HG02571 (cell line): ENCODE measurements at regions not wholly inside any gene's neighbourhood (a gene's known extent, or its start where the extent isn't known, plus 50 kb on each side); places are given as distances from the start of the nearest gene placed in this dataset.

ENCODE experiments used
- ATAC-seq: cut with Tn5 transposase; IDR thresholded peaks from one replicate; pipeline ENCODE4 v1.9.1; 2021; ENCODE audit warnings: mild to moderate bottlenecking, moderate library complexity; ENCODE audit not compliant: unreplicated experiment

DNA sequence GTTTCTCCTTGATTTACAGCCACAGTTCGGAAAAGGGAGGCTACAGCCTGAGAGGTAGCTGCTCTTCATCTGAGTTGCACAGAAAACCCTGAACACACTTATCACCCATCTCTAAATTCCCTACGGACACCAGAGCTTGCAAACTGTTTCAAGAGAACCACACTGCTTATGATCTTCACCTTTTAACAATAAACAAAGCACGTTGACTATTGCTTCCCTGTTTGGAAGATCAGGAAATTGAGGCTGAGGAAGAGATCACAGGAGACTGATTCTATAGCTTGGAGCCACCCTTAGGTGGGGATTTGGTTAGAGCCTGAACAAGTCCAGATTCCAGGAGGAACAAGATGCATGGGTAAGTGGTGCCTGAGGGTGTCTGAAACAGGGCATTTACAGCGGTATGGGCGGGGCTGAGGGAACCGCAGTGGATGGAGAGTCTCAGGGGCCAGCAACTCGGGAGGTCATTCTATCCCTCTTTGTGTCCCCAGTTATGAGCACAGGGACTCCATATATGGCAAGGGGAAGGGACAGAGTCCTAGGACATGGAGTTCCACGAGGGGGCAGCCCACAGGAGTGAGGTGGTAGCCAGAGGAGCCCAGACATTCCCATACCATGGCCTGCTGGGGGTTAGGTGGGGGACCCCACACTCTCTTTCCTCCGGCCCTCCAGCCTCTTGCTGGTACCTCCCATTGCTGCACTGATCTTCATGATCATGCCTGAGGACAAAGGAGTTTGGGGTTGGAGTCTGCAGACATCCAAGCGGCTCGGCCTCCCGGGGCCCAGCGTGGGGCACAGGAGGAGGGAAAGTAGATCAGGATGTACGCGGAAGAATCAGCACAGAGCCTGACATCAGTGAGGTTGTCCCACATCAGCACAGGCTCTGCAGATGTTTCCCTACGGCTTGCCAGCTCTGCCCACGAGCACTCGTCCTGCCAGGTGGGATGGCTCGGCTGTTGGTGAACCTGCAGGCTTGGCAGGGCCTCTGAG lies 162.3 kb upstream of the ZNF536 start:
- ATAC-seq: no peak

DNA sequence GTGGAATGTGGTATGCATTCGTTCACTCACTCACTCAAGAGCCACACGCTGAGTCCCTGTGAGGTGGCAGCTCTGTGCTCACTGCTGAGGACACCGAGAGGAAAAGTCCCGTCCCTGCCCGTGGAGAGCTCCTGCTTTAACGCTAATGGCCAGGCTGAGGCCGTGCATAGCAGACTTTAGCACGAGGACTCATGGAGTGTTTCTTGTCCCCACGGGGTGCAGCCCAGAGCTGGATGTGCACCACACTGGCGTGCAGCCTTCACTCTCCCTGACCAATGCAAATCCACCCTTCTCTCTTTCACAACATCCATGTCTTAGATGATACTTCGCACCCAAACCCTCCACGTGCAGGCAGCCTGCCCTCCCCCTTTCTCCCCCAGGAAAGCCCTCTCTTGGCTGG lies 159.6 kb upstream of the ZNF536 start:
- ATAC-seq: no peak

DNA sequence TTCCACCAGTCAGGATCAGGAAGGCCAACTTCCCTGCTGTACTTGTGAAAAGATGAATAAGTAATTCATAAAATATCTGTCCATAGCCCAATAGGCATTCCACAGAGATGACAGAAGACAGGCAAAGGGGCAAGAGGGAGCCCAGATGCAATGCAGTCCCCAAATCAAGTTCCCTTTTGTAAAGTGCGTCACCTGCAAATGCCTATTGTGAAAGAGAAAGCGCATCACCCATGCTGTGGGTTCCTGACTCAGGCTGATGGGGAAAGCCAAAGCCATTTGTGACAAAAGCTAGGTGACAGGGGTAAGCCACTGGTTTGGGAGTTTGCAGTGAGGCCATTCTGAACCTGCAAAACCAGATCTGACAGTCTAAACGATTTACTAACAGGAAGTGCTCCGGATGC lies 157.5 kb upstream of the ZNF536 start:
- ATAC-seq: no peak

DNA sequence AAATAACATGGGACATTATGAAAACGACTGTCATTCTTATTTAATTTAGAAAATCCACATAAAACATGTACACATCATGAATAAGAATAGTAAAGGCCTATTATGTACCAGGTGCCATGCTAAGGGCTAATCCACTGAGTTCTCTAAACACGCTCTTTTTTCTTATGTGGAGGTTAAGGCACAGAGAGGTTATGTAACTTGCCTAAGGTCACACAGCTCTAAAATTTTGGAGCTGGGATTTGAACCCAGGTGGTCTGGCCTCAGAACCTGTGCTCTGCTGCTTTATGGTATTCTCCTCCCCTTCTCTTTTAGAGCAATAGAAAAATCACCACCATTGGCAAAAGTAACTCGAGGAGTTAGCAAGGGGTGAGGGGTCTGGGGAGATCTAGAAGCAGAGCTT lies 156.9 kb upstream of the ZNF536 start:
- no peak for ATAC-seq

DNA sequence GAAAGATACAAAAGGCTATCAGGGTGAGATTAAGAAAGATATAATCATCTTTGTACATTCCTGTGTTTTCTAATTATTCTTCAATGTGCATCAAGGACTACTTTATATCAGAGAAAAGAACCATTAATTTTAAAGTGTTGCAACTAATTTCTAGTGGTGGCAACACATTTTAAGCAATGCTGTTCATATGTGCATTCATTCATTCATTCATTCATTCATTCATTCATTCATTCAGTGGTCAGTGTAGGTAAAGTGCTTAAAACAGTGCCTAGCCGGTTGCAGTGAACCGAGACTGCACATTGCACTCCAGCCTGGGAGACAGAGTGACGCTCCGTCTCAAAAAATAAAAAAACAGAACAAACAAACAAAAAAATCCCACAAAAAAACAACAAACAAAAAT lies 155.7 kb upstream of the ZNF536 start:
- no peak for ATAC-seq

DNA sequence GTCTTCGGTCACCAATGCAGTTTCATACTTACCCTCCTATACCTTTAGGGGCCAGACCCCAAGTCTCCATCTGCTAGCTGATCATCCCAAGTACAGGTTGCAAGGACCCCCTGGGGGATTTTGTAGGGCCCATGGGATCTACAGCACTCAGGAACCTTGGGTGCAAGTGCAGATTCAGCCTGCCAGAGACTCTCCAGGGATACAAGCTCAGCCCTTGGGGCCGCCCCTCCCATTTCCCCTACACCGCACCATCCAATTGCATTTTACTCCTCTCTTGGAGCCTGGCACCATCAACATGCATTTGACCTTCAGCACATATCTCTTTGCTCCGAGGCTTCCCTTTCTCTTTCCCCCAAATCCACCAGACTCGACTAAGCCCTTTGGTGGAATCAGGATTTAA lies 154.7 kb upstream of the ZNF536 start:
- no peak for ATAC-seq

DNA sequence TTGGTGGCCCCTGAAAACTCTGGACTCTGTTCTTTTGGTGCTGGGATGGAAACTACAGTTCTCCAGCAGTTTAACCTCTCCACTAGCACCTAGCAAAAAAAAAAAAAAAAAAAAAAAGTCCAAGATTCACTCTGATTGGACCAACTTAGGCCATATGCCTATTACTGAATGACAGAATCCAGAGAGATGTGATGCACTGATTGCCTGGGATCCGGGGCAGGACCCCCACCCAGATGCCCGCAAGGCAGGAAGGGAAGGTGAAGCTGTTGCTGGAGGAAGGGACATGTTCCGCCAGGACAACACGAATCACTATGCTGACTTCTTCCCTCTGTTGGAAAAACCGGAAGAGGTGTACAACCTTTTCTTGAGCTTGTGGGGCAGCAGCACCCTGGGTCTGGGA lies 152.5 kb upstream of the ZNF536 start:
- no peak for ATAC-seq

DNA sequence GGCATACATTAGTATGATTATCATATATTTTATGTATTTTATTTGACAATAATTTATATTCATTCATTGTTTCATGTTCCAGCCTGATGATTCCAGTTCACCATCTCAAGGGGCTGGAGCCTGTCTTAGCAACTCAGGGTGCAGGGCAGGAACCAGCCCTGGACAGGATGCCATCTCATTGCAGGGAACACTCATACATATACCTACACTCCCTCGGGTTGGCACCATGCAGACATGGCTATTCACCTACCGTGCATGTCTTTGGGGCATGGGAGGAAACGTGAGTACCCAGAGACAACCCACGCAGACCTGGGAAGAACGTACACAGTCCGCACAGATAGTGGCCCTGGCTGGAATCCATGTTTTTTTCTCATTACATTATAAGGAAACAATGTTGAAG lies 151.0 kb upstream of the ZNF536 start:
- no peak for ATAC-seq

DNA sequence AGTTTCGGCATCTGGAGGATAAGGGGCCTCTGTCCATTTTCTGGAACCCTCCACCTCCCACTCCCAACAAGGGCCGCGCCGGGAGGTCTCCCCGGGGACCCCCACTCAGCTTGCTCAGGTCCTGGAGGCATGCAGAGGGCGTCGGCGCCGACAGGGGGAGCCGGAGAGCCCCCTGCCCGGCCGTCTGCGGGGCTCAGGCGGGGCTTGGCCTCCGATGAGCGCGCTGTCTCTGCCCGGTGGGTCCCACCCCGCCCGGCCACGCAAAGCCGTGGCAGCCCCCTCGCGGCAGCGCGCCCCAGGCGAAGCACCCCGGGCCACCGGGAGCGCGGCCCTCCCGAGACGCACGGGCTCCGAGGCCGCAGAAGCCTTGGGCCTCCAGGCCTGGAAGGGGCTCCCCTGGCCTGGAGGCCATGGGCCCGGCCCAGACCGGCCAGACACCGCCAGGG lies 149.7 kb upstream of the ZNF536 start:
- no peak for ATAC-seq

DNA sequence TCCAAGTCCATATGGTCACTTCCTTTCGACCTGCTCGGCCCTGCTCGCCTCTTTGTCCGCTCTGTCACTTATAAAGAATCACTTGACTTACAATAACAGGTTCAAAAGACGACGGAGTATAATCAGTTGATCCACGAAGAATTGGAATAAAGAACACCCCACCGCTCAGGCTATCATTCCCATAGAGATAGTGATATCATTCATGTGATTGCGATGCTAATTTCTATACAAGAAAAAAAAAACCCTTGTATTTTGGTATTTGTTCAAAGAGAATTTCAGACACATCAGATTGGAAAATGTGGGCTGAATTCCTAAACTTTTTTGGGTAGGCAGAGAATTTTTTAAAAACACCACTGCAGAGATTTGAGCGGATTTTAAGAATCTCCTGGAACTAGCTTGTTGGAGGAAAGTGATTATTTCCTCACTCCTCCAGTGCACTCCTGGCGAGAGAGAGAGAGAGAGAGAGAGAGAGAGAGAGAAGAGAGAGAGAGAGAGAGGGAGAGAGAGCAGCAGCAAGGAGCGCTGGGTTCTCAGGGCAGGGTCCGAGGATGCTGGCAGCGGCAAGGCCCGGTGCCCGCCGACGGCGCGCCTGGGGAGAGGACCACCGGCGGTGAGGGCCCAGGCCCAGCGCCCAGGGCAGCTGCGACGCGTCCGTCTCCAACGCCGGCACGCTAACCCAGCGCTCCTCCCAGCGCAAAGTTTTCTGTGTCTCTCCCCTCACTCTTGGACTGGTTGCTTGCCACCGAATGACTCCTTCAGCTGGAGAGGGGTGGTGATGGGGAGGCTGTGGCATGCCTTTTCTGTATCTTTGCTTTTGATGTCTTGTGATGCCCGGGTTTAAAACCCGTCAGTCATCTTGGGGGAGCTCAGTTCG lies 149.0 kb upstream of the ZNF536 start:
- ATAC-seq: no peak

DNA sequence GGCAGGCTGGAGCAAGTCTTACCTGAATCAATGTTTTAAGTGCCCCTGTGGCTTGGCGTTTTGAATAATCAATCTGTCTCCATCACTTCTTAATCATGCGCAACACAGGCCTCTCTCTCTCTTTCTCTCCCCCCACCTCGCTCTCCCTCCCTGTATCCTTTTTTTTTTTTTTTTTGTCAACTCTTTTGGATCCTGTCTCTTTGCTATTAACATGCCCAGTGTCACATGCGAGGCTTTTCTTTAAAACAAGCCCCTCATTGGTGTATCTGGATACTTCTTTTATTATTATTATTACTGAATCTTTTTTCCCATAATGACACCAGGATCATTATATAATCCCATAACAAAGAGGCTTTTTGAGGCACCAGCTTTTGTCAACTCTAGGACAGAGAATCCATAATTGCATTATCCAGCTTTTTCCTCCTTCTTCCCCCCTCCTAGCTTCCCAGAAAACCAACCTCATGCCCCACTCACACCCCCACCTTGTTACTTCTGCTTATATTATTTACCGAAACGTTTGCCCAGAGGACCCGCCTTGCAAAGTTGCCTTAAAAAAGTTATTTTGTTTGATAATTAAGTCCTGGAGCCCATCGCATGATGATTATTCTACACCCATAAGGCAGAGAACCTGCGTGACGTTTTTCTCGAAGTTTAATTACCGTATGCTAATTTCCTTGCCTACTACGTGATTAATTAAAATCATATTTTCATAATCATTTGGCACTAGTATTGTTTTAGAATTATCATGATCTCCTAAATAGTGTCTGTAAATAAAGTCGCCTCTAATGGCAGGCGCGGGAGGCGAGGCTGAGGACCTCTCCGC lies 148.1 kb upstream of the ZNF536 start:
- no peak for ATAC-seq

DNA sequence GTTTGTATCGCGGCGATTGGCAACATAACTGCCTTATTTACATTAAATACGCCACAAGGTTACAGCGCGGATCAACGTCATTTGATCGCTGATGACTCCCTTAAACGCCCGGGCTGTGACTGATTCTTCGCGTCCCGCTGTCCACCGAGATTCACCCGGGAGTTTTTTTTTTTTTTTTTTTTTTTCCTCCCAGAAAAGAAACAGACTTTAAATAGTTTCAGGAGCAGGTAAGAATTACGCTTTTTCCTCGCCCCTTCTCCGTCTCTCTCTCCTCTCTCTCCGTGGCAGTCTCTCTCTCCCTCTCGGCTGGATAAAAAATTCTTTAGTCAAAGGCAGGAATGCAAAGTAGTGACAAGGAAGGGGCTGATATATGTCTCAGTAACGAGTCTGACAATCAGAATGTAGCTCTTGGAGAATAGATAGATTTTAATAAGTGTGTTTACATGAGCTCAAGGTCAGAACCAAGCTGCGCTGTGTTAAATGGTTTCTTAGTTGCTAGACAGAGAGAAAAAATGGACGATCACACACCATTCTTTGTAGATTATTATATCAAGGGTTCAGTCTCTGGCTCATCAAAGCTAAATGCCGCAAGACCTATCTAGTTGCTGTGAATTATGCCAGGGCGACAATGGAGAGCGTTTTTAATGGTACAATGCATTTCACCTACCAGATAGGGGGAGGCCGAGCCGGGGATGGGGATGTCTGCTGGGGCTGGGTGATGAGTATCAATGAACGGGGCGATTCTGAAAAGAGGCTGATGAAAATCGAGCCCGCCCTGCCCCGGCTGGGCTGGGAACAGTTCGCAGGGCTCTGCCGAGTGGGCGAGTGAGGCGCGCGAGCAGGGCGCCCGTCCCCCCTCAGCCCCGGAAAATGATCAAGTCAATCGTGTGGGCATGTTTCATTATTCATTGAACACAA lies 147.2 kb upstream of the ZNF536 start:
- ATAC-seq: no peak

DNA sequence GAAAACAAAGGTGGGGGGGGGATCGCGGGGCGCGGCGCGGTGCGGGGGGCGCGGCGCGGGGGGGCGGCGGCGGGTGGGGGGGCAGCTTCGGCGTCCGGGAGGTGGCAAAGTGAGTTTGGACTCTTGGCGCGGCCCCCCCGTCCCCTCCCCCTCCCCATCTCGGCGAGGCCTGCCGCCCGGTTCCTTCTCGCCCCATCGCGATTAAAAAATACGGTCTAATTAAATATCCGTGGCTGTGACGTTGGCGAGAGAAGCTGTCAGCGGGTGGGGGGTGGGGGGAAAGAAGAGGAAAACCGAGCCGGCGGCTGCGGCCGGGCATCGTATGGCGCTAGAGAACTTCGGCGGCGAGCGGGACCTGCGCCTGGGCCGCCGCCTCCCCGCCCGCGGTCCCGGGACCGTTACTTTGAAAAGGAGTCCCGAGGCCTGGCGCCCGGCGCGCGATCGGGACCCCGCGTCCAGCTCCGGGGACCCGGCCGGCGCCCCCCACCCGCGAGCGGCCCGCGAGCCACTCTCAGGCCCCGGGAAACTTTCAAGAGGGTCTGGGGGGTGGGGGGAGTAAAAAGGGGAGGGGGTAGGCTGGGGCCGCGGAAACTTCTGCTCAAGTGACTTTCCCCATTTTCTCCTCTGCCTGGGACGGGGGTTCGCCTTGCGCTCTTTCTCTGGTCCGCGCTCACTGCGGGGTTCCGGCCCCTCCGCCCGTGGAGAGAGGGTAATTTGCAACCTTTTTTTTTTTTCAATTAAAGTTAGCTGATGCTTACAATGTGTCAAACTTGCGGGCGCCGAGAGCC lies 146.3 kb upstream of the ZNF536 start:
- no peak for ATAC-seq

DNA sequence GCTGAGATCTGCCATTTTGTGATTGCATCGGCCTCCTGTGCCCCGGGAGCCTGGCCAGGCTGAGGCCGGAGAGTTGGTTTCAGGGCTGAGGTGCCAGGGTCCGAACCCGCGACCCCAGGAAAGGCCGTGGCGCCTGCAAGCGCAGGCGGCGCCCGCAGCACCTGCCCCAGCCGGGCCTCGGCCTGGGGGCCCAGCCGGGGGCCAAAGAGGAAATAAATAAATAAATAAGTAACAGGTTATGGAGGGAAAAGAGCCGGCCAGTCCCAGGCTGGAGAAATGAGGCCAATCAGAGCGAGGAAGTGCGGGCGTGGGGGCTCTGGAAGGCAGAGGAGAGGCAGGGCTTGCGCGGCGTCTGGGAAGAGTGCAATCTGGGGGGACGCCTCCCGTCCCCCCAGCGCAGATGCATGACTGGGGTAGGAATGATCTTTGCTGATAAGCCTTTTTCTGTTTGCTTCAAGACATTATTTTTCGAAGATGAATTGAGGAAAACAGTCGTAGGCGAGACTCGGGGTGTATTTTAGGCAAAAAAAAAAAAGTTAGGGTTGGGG lies 145.6 kb upstream of the ZNF536 start:
- no peak for ATAC-seq

DNA sequence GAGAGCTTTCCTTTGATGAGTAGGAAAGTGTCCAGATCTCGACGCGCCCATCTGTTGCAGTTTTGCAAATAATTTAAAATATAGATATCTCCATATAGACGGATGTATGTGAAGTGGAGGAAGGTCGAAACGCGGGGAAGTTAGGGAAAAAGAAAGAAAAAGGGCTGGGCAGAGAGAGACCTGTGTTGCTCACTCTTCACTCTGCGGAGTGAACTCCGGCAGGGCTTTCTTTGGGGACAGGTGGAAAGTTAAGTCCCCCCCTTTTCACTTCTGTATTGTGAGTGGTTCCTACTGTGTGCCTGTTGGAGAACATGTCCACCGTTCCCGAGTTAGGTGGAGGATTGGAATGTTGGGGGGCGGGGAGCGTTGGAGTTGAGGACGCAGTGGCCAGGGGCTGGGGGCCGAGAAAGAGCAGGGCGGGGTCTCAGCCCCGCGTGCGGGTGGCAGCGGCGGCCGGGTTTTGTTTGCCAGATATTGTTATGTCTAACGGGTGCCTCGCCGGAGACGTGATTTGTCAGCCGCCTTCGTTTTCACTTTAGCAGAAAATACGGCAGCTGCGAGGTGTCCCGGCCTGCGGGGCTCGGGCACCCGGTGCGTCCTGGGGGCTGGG lies 145.1 kb upstream of the ZNF536 start:
- no peak for ATAC-seq

DNA sequence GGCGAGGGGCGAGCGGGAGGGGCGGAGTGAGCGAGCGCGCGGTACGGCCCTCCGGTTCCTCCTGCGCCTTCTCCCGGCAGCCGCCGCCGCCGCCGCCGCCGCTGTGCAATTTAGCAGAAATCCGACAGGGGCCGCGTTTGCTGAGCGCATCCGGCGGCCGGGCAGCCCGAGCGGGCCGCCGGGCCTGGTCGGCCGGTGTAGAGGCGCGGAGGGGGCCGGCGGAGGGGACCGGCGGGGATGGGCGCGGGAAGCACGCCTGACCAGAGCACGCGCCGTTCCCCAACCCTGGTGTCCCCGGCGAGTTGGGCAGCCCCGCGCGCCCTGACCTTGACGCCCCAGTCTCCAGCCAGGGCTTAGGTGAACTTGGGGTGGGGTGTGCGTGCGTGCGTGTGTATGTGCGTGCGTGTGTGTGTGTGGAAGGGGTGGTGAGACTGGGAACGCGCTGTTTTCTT lies 144.5 kb upstream of the ZNF536 start:
- ATAC-seq: peak; percentile 58

DNA sequence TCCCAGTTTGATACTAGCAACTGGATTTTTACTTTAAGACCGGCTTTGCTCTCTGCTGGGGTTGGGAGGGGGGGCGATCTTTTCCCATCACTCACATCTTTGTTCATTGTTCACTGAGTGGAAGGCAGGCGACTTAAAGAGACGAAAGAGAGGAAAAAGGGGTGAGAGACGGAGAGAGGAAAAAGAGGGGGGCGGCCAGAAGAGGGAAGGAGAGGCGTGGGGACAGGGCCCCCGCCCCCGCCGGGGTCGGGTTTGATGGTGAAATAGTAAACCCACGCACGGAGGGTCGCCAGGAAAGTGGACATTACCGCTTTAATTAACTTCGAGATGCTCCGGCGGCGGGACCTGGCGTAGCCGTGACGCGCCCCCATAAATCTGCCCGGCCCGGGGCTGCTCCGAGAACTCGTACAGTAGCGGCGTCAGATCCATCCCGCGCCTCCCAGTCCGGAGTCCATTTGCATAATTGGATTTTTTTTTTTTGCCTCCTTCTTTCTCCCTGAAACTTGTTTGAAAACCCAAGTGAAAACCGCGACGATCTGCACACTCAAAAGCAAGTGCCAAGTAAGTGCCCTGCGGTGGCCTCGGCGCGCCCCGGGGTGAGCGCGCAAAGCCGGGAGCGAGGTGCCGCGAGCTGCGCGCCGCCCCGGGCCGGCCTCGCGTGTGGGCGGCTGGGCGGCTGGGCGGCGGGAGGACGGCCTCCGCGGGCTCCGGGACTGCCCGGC lies 143.9 kb upstream of the ZNF536 start:
- ATAC-seq: no peak
